NT2/D1 (cell line): ENCODE measurements at regions not wholly inside any gene's neighbourhood (a gene's known extent, or its start where the extent isn't known, plus 50 kb on each side); places are given as distances from the start of the nearest gene placed in this dataset.

Experiments
- SUZ12 ChIP-seq: IDR thresholded peaks from 2 replicates; pipeline ENCODE4 v1.6.1; 2011; ENCODE audit not compliant: insufficient read length, insufficient read depth; ENCODE audit errors: extremely low read depth
- YY1 ChIP-seq: IDR thresholded peaks from 2 replicates; pipeline ENCODE4 v1.6.1; 2011; ENCODE audit not compliant: insufficient read length, insufficient read depth
- ZNF274 ChIP-seq: IDR thresholded peaks from 2 replicates; pipeline ENCODE4 v1.6.1; 2011; ENCODE audit warnings: mild to moderate bottlenecking, low read depth, low read length

- TF ChIP-seq ZNF274 (no peak), YY1 (no peak), SUZ12 (no peak)
Measured at GRCh38 chr9:119436261-119436660, 67.0 kb upstream of the BRINP1 start.
